Activated CD8-positive, alpha-beta memory T cell treated with anti-CD3 and anti-CD28 coated beads for 48 hours (primary cell): ENCODE measurements at regions not wholly inside any gene's neighbourhood (a gene's known extent, or its start where the extent isn't known, plus 50 kb on each side); places are given as distances from the start of the nearest gene placed in this dataset.
"Not testable (repeated sequence)": the region's sequence is repeated elsewhere in the genome, so short reads cannot be mapped to it uniquely, and the experiment has no call there.

Source experiments
- DNase-seq, 3 experiments: peaks; one replicate each; pipeline ENCODE4 v3.0.0-alpha.2; 2020; ENCODE audit warnings: low read depth in 2 of 3, low spot score in 2 of 3

GRCh38 chr9:110087605-110088004 is 120.4 kb downstream of the C9orf152 start:
- no peak for DNase-seq

- DNase-seq: no peak
Measured at GRCh38 chr9:110088099-110088498, 119.9 kb downstream of the C9orf152 start.

GRCh38 chr9:110089681-110090370 is 118.1 kb downstream of the C9orf152 start:
- no peak for DNase-seq

DNA sequence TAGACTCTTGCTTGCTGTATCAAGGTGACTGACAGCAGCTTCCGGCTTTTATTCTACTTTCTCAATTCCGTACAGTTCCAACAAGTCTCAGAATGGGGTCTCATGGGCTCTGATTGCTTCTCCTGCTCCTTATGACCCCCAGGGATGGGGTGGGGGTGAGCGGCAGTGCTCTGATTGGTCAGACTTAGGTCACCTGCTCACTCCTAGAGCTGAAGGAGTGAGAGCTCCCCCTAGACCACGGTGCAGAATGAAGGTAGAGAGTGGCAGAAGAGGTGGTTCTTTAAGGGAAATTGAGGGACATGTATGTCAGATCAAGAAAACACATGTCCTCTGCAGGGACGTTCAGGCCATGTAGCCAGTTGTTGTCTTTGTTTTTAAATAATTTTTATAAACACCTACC is 115.2 kb downstream of the C9orf152 start:
- no peak for DNase-seq

- no peak for DNase-seq
Measured at GRCh38 chr9:110093417-110093816, 114.5 kb downstream of the C9orf152 start.

DNA sequence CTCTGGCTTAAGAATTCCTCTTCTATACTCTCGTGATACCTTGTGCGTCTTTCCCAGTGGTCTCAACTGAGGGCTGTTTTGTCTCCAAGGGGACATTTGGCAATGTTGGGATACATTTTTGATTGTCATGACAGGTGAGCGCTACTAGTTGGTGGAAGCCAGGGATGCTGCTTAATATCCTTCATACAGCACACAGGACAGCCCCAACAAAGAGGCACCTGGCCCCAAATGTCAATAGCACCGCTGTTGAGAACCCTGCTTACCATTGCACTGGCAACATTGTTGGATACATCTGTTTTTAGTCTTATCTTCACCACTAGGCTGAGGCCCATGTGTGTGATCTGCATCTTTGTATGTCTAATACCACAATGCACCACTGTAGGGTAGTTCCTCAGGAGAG is 114.1 kb downstream of the C9orf152 start:
- DNase-seq: no peak

DNA sequence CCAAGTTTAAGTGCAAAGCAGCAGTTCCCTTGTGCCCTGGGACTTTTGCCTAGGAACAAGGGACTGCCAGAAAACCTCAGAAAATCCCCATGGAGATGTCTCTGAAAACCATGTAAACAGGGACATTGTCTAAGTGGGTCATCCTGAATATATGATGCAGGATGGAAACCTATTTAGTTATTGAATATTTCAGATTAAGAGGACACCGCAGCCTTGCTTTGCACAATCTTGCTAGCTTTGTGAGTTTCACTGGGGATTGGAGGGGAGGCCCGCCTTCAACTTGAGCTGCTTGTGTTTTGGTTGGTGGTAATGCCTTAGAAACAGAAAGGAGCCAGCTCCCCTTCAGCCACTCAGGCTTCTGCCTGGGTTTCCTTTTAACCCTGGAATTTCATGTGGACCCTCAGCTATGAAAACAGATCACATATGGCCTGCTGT is 112.8 kb downstream of the C9orf152 start:
- DNase-seq: no peak

- DNase-seq: no peak
Measured at GRCh38 chr9:110095776-110096175, 112.2 kb downstream of the C9orf152 start.

GRCh38 chr9:110096674-110097073 is 111.3 kb downstream of the C9orf152 start:
- not testable (repeated sequence) for DNase-seq

DNA sequence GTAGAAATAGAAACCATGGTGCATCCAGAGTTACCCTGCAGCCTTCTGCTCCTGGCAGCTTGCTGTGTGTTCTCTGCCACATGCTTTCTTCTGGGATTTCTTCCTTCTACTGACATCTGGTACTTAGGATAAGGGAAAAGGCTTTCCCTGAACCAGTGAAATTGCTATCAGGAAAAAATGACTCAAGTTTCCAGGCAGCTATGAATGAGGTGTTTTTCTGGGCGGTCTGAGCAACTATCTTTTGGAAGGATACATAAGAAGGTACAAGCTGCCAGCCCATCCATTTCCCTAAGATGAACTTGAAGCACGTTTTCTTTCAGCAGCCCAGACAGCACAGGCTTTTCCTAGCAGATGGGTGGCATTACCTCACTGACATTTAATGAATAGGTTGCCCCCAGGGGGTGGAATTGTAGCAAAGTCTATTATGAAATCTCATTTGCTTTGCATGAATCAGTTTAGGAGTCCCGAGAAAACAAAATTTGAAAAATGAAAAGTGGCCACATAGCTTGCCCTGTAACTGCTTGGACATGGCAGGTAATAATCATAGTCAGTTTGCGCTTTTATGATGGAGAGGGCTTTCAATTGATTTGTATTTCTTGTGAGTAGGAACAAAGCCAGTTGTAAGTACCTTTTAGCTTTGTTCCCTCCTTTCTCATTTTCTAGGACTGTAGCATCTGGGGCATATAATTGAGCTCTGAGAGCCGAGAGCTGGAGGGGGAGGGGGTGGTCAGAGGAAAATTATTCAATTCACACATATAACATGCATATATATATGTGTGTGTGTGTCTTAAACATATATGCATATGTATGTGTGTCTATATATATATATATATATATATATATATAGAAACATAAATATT is 108.5 kb downstream of the C9orf152 start:
- no peak for DNase-seq

DNA sequence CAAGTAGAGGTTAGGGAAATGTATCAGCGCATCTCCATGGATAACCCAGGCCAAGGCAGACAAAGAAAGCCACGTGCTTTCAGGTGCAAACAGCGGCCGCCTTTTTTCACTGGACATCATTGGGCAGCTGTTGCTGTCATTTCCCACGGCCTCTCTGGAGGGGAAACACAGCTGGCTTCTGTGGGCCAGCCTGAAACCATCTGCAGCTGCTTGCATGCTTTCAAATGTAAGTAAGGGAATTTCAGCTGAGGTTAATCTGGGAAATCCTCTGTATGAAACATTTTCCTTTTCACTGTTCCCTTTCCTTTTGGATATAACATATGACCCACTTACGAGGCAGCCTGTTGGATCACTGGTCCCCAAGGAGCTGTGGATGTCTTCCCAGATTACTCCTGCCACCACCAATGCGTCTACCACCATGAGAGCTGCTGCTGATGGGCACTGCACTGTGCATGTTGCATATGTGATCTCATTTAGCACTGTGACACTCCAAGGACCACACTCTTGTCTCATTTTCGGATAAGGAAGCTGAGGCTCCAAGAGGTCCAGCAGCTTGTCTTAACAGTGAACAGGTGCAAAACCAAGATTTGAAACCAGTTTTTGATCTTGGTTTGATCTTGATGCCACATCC is 106.3 kb downstream of the C9orf152 start:
- no peak for DNase-seq

- DNase-seq: no peak
Measured at GRCh38 chr9:110103257-110103656, 104.7 kb downstream of the C9orf152 start.

GRCh38 chr9:110104261-110104809 is 103.6 kb downstream of the C9orf152 start:
- no peak for DNase-seq

DNA sequence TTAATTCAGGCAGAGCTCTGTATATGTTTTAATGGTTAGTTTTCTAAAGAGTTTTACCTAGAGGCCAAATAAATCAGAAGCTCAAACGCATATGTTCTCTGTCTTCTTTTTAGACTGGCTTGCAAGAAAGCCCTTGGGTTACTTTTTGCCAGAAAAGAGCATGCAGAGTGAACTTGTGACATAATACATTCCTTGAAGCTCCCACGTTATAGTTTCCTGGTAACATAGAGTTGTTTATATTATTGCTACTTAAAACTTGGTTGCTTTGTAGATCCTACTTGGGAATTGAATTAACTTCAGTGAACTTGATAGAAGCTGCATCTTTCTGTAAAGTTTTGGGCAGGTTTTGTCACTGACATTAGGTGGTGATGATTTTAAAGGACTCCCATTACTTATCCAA is 102.9 kb downstream of the C9orf152 start:
- no peak for DNase-seq

- no peak for DNase-seq
Measured at GRCh38 chr9:110106661-110107060, 101.3 kb downstream of the C9orf152 start.

- no peak for DNase-seq
Measured at GRCh38 chr9:110109333-110110092, 98.4 kb downstream of the C9orf152 start.

- no peak for DNase-seq
Measured at GRCh38 chr9:110110154-110110553, 97.8 kb downstream of the C9orf152 start.

- DNase-seq: no peak
Measured at GRCh38 chr9:110111868-110112267, 96.1 kb downstream of the C9orf152 start.

DNA sequence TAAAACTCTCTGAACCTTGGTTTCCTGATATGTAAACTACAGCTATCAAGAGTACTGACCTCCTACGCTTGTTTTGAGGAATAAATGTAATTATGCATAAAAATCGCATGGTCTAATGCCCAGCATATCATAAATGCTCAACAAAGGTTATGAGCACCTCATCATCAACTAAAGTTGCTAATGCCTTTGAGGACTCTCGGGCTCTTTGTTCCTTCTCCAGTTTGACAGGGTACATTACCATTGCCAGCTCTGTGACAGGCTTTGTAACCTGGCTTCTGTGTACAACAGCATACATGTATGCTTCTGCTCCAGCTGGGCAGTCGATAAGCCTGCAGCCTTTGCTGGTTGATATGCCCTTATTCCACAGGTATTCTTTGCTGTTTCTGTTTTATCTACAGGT is 95.2 kb downstream of the C9orf152 start:
- DNase-seq: no peak

- no peak for DNase-seq
Measured at GRCh38 chr9:110114086-110114858, 93.7 kb downstream of the C9orf152 start.
